CD14-positive monocyte (primary cell): ENCODE measurements at regions not wholly inside any gene's neighbourhood (a gene's known extent, or its start where the extent isn't known, plus 50 kb on each side); places are given as distances from the start of the nearest gene placed in this dataset.

Source experiments
- DNase-seq, 3 donors: peaks; one replicate each; pipeline ENCODE4 v3.0.0-alpha.2; 2011 to 2022
- H2AFZ ChIP-seq: 2 replicates; pipeline ENCODE4 v1.6.0; 2012; ENCODE audit warnings: mild to moderate bottlenecking, low read depth, low read length, inconsistent platforms; ENCODE audit not compliant: insufficient read depth, poor library complexity, severe bottlenecking
- H3K27ac ChIP-seq, 2 donors: 1 replicate in 1 of 2; 2 replicates in 1 of 2; pipeline ENCODE4 v1.5.1; 2012 to 2013; ENCODE audit warnings: low read length in 2 of 2, control low read depth in 1 of 2, inconsistent platforms in 1 of 2, low read depth in 1 of 2, mild to moderate bottlenecking in 1 of 2
- H3K27me3 ChIP-seq, 2 donors: one replicate each; pipeline versions ENCODE4 v1.6.0 to v1.6.1; 2011 to 2013; ENCODE audit warnings: low read length in 2 of 2; ENCODE audit not compliant: control insufficient read depth in 2 of 2, insufficient read depth in 2 of 2
- H3K36me3 ChIP-seq, 2 donors: replicated peaks in 1 of 2; 1 replicate in 1 of 2; 2 replicates in 1 of 2; pipeline versions ENCODE4 v1.5.1 to v1.6.1; 2012 to 2013; ENCODE audit warnings: low read length in 2 of 2, control low read depth in 1 of 2, inconsistent platforms in 1 of 2, mild to moderate bottlenecking in 1 of 2; ENCODE audit not compliant: insufficient read depth in 2 of 2, control insufficient read depth in 1 of 2
- H3K4me1 ChIP-seq, 2 donors: 1 replicate in 1 of 2; 2 replicates in 1 of 2; pipeline versions ENCODE4 v1.5.1 to v1.6.1; 2012 to 2013; ENCODE audit warnings: low read length in 2 of 2, control low read depth in 1 of 2, inconsistent platforms in 1 of 2, mild to moderate bottlenecking in 1 of 2, moderate library complexity in 1 of 2; ENCODE audit not compliant: insufficient read depth in 2 of 2, control insufficient read depth in 1 of 2
- H3K4me2 ChIP-seq: replicated peaks from 2 replicates; pipeline ENCODE3; 2012; ENCODE audit warnings: low read length, moderate library complexity, mild to moderate bottlenecking; ENCODE audit not compliant: poor library complexity, severe bottlenecking; ENCODE audit errors: extremely low read depth
- H3K4me3 ChIP-seq, 3 experiments: fragments of 200-600 bp in 1 of 3; sonication (generic) in 1 of 3; replicated peaks in 1 of 3; 1 replicate in 2 of 3; 2 replicates in 1 of 3; pipeline ENCODE4 v1.5.1; 2011 to 2013; ENCODE audit warnings: low read length in 3 of 3, mild to moderate bottlenecking in 3 of 3, control low read depth in 2 of 3, low read depth in 2 of 3, inconsistent platforms in 1 of 3, moderate library complexity in 1 of 3
- H3K79me2 ChIP-seq: 2 replicates; pipeline ENCODE4 v1.6.0; 2012; ENCODE audit warnings: mild to moderate bottlenecking, control low read depth, inconsistent platforms, low read length, moderate library complexity; ENCODE audit not compliant: insufficient read depth
- H3K9ac ChIP-seq: 2 replicates; pipeline ENCODE4 v1.6.0; 2017; ENCODE audit warnings: low read length, mild to moderate bottlenecking; ENCODE audit not compliant: insufficient read depth, poor library complexity, severe bottlenecking
- H3K9me3 ChIP-seq, 2 donors: replicated peaks in 1 of 2; 1 replicate in 1 of 2; 2 replicates in 1 of 2; pipeline versions ENCODE4 v1.5.1 to v1.6.1; 2012 to 2013; ENCODE audit warnings: low read length in 2 of 2, control low read depth in 1 of 2; ENCODE audit not compliant: control insufficient read depth in 1 of 2, insufficient read depth in 1 of 2
- H4K20me1 ChIP-seq: 2 replicates; pipeline ENCODE4 v1.6.0; 2012; ENCODE audit warnings: mild to moderate bottlenecking, low read length, control low read depth, moderate library complexity; ENCODE audit not compliant: insufficient read depth
- H3K27ac Mint-ChIP-seq, 7 donors: one replicate each; pipeline ENCODE4 v1.8.0; 2020; ENCODE audit warnings: mild to moderate bottlenecking in 7 of 7, mixed read lengths in 7 of 7, moderate library complexity in 6 of 7, inconsistent platforms in 2 of 7
- H3K27me3 Mint-ChIP-seq, 3 donors: one replicate each; pipeline ENCODE4 v1.8.0; 2021 to 2022; ENCODE audit warnings: low read depth in 3 of 3, mild to moderate bottlenecking in 3 of 3, mixed read lengths in 3 of 3, moderate library complexity in 3 of 3, inconsistent platforms in 1 of 3
- H3K36me3 Mint-ChIP-seq, 2 donors: one replicate each; pipeline ENCODE4 v1.8.0; 2020; ENCODE audit warnings: mixed read lengths in 2 of 2, inconsistent platforms in 1 of 2, mild to moderate bottlenecking in 1 of 2
- H3K4me1 Mint-ChIP-seq: one replicate; pipeline ENCODE4 v1.8.0; 2020; ENCODE audit warnings: mild to moderate bottlenecking, mixed read lengths
- H3K4me3 Mint-ChIP-seq, 2 donors: one replicate each; pipeline ENCODE4 v1.8.0; 2020; ENCODE audit warnings: mild to moderate bottlenecking in 2 of 2, mixed read lengths in 2 of 2, moderate library complexity in 1 of 2
- H3K9me3 Mint-ChIP-seq, 7 donors: one replicate each; pipeline ENCODE4 v1.8.0; 2020 to 2022; ENCODE audit warnings: mixed read lengths in 7 of 7, mild to moderate bottlenecking in 6 of 7, moderate library complexity in 6 of 7, inconsistent platforms in 2 of 7
- CTCF ChIP-seq: fragments of 200-600 bp; IDR thresholded peaks from one replicate; pipeline ENCODE4 v1.8.0; 2022; ENCODE audit warnings: antibody characterized with exemption, mild to moderate bottlenecking
- WGBS: methylation state at CpG from one replicate; pipeline ENCODE4 v1.1.5; 2013; ENCODE audit warnings: missing lambda C conversion rate; ENCODE audit not compliant: insufficient coverage; 5-methylcytosine and 5-hydroxymethylcytosine counted together
- intact Hi-C, 2 donors: fragments of 100-400 bp; cut with micrococcal nuclease; formaldehyde crosslinking; loops; one replicate each; pipeline versions ENCODE4 v1.15.0 to v1.15.1; 2023

GRCh38 chr2:133676392-133677130, 108.3 kb upstream of the NCKAP5 start:
- H3K4me1 Mint-ChIP-seq: no peaks in the 10 kb centered on the region
- peaks cover 0 to 9% (median 1%) of the 10 kb centered on the region in 7 donors for H3K9me3 Mint-ChIP-seq
- DNase-seq: no peak
- no peak overlapping the region for H3K4me3 Mint-ChIP-seq
- H3K27me3 Mint-ChIP-seq: peaks cover 4 to 12% (median 5%) of the 10 kb centered on the region in 3 donors
- intact Hi-C loops: no loop called here
- no CpG with 5 or more reads among the region's 1 CpG for WGBS
- Histone ChIP-seq H3K27me3 (no peaks in the 10 kb centered on the region), H3K9me3 (no peaks in the 10 kb centered on the region), H4K20me1 (no peaks in the 10 kb centered on the region), H3K9ac (no peak overlapping the region), H3K4me2 (no peak overlapping the region), H2AFZ (no peak overlapping the region), H3K27ac (no peak overlapping the region), H3K36me3 (no peaks in the 10 kb centered on the region), H3K79me2 (no peaks in the 10 kb centered on the region), H3K4me1 (no peaks in the 10 kb centered on the region), H3K4me3 (no peak overlapping the region)
- H3K27ac Mint-ChIP-seq: no peak overlapping the region
- no peak for TF ChIP-seq CTCF
- H3K36me3 Mint-ChIP-seq: no peaks in the 10 kb centered on the region

- Histone ChIP-seq H3K9me3 (no peaks in the 10 kb centered on the region), H3K4me2 (no peak overlapping the region), H3K4me1 (no peaks in the 10 kb centered on the region), H3K27ac (no peak overlapping the region), H2AFZ (no peak overlapping the region), H3K4me3 (no peak overlapping the region), H4K20me1 (no peaks in the 10 kb centered on the region), H3K79me2 (no peaks in the 10 kb centered on the region), H3K27me3 (no peaks in the 10 kb centered on the region), H3K9ac (no peak overlapping the region), H3K36me3 (no peaks in the 10 kb centered on the region)
- no peaks in the 10 kb centered on the region for H3K36me3 Mint-ChIP-seq
- no peak for DNase-seq
- no peak overlapping the region for H3K4me3 Mint-ChIP-seq
- 43% methylated on average over 1 of the region's 2 CpGs for WGBS
- no peak for TF ChIP-seq CTCF
- peaks cover 0 to 9% (median 0%) of the 10 kb centered on the region in 7 donors for H3K9me3 Mint-ChIP-seq
- H3K27me3 Mint-ChIP-seq: peaks cover 0 to 6% (median 2%) of the 10 kb centered on the region in 3 donors
- intact Hi-C loops: no loop called here
- no peaks in the 10 kb centered on the region for H3K4me1 Mint-ChIP-seq
- no peak overlapping the region for H3K27ac Mint-ChIP-seq
Observed at GRCh38 chr2:133680343-133681049, 112.2 kb upstream of the NCKAP5 start.
